ENCODE measurements at regions not wholly inside any gene's neighbourhood (a gene's known extent, or its start where the extent isn't known, plus 50 kb on each side); places are given as distances from the start of the nearest gene placed in this dataset.
A peak's percentile ranks its signal among the peaks of the same experiment; 100 is the strongest.

GRCh38 chr6:27053738-27054137, 193.8 kb upstream of the PRSS16 start:
- no peak for DNase-seq

GRCh38 chr6:27056615-27057014, 190.9 kb upstream of the PRSS16 start:
- no peak for DNase-seq

GRCh38 chr6:27059621-27060425, 187.7 kb upstream of the PRSS16 start:
- no peak for DNase-seq

- DNase-seq: no peak
These were observed 186.1 kb upstream of the PRSS16 start for GRCh38 chr6:27061235-27061993.

- DNase-seq: no peak
These were observed 184.7 kb upstream of the PRSS16 start for GRCh38 chr6:27062755-27063154.

DNA sequence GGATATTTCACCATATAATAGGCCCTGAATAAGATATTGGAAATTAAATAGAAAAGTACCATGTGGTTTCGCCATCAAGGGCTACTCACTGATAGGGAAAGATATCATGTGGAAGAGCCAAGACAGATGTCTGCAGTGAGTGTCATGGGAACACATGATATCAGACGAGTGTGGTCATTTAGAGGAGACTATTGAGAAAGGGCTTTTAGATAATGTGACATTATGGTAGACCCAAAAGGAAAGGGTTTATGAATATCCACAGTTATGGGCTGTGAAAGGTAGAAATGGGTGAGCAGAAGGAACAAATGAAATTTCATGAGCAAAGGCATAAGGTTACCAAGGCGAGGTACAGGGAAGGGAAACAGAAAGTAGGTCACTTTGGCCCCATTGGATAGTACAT, 182.3 kb upstream of the PRSS16 start:
- no peak for DNase-seq

DNA sequence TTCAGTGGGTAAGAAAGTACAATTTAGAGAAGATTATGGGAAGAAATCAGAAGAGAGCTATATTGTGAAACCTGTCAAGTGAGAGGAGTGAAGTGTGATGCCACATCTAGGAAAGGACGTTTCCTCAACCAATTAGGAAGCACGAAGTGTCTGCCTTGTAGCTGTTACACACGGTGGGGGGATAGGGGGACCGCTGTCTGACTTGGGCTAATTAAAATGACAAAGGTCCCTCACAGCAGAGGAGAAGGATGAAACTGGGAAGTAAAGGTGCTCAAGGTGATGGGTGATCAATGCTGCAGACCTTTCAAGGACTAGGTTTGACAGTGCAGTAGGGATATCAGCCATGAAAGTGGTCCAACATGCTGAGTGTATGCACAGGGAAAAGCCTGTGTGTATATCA, 181.1 kb upstream of the PRSS16 start:
- DNase-seq: no peak

DNA sequence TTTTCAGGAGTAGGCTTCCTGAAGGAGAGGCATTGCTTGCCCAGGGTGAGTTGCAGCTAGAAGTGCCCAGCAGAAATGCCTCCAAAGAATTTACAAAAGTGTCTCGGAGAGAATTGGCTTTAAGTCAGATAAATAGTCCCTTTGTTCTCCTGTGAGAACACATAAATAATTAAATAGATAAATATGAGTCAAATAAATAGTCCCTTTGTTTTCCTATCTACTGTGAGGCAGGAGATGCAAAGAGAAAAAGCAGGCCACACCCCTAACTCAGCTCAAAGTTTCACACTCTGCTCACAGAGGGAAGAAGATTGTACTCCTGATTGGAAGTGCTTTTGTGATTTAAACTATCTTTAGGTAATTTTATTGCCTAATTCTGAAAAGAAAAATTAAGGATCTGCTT, 180.7 kb upstream of the PRSS16 start:
- DNase-seq: no peak

GRCh38 chr6:27073441-27073840, 174.1 kb upstream of the PRSS16 start:
- no peak for DNase-seq

DNA sequence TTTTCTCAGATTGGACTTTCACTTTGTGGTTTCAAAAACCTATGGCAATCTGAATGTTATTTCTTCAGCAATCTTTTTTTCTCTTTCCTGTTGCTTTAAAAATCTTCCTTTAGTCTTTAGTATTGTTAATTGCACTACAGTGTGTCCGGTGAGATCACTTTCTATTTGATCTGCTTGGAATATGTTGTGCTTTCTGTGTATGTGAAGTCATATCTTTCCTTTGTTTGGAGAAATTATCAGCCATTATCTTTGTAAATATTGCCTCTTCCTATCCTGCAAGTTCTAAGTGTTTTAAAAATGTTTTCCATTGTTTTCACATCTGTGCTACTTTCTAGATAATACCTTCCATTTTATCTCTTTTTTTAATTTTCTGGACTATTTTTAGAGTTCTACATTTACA, 171.4 kb upstream of the PRSS16 start:
- no peak for DNase-seq

DNA sequence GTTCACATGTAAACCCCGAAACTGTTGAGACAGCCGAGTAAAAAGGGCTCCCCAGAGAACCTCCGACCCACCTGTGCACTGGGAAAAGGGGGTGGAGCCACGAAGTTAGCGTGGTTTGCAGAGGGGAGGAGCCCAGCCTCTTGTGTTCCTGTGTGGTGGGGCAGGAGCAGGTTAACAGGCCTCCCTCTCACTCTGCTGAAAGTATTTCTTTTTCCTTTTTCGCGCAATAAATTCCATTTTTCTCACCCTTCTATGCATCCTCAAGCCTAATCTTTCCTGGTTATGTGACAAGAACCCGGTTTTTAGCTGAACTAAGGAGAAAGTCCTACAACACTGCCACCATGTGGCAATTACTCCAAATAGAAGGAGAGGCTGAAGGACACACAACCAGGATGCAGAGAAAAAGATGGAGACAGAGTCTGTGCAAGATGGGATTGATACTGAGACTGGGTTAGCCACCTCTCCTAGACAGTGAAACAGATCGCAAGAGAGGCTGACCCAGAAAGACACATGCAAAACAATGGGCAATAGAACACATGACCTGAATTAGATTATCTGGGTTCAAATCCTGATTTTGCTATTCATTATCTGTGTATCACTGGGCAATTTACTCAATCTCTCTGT, 168.7 kb upstream of the PRSS16 start:
- peak; percentile 37 for DNase-seq

GRCh38 chr6:27081188-27081587, 166.3 kb upstream of the PRSS16 start:
- no peak for DNase-seq

- no peak for DNase-seq
These were observed 165.6 kb upstream of the PRSS16 start for GRCh38 chr6:27081931-27082330.

DNA sequence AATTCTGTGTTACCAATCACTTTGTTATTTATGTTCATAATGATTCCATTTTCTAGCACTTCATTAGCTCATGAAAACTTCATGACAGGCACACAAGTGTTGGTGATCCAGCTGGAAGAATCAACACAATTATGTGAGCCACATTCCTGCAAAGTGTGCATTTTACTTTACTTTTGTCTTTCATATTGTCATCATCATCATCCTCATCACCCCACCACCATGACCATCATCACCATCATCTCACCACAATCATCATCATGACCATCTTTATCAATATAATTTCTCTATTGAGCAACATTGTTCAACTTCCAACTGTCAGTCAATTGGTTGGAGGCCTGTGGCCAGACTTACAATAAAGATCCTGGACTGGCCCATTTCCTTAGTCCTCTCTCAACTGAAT, 159.4 kb upstream of the PRSS16 start:
- DNase-seq: no peak

- no peak for DNase-seq
These were observed 155.7 kb upstream of the PRSS16 start for GRCh38 chr6:27091661-27092315.

GRCh38 chr6:27092316-27092692, 155.2 kb upstream of the PRSS16 start:
- DNase-seq: no peak

GRCh38 chr6:27095914-27096313, 151.6 kb upstream of the PRSS16 start:
- no peak for DNase-seq

- peak; percentile 11 for DNase-seq
These were observed 150.5 kb upstream of the PRSS16 start for GRCh38 chr6:27096834-27097511.

DNA sequence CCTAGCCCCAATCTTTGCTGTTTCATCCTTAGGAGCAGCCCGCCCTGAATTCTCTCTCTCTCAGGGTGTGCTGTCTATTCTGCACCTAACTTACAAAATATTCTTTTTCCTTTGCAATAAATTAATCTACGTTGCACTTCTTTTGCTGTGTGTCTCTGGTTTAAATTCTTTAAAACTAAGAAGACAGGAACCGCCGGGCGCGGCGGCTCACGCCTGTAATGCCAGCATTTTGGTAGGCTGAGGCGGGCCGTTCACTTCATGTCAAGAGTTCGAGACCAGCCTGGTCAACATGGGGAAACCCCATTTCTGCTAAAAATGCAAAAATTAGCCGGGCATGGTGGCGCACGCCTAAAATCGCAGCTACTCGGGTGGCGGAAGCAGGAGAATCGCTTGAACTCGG, 148.5 kb upstream of the PRSS16 start:
- DNase-seq: no peak

GRCh38 chr6:27100921-27101320, 146.6 kb upstream of the PRSS16 start:
- no peak for DNase-seq

DNA sequence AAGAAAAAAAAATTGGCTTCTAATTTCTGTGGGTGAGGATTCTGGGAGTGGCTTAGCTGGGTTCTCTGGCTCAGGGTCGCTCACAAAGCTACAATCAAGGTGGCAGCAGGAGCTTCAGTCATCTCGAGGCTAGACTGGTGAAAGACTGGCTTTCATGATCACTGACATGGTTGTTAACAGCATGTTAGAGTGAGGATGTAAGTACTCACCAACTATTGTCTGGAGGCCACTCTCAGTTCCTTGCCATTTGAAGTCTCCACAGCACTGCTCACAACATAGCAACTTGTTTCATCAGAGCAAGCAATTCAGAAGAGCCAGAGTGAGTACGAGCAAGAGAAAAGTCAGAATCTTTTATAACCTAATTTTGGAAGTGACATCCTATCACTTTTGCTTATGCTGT, 145.7 kb upstream of the PRSS16 start:
- no peak for DNase-seq

DNA sequence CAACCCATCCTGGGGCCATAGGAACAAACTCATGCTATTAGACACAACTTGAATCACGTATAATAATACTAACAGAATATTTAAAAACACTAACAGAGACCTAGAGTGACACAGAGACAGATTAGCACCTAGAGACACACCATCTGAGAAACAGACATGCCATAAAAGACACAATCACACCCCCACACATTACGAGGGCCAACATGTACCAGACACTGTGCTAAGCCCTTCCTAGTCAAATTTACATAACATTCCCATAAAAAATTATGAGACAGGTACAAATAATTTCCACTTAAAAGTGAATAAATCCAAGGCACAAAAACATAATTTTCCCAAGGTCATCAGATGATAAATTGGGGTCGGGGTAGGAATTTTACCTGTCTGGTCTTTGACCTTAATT, 141.1 kb upstream of the PRSS16 start:
- no peak for DNase-seq

DNA sequence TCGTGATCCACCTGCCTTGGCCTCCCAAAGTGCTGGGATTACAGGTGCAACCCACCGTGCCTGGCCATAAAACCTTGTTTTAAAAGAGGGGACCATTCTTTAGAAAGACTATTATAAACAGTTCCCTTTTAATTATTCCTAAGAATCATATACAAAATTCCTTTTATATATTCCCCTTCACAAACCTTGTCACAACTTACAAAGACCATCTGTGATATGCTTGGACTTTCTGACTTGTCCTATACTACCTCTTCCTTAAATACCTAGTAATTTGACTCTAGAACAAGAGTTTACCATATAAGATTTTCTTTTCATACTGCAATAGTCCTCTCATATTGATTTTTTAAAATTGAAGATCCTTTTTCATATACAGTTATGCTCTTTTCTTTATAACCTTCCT, 135.8 kb upstream of the PRSS16 start:
- no peak for DNase-seq

Measured in CD4-positive, alpha-beta T cell treated with Interleukin-4 for 4 hours (primary cell).